Keratinocyte (primary cell): ENCODE measurements at regions not wholly inside any gene's neighbourhood (a gene's known extent, or its start where the extent isn't known, plus 50 kb on each side); places are given as distances from the start of the nearest gene placed in this dataset.

Experiments
- DNase-seq: peaks from one replicate; pipeline ENCODE4 v3.0.0-alpha.2; 2011; ENCODE audit warnings: low read depth, missing footprints, low spot score
- FAIRE-seq: peaks from 2 replicates; lab custom pipeline; 2011; peaks lifted over from hg19 to GRCh38; lab: Jason Lieb, UNC
- H2AFZ ChIP-seq: 2 replicates; pipeline ENCODE4 v1.6.0; 2012; ENCODE audit warnings: low read length, control low read depth, inconsistent platforms; ENCODE audit not compliant: control insufficient read depth
- H3K27ac ChIP-seq: 2 replicates; pipeline ENCODE4 v1.5.1; 2011; ENCODE audit warnings: low read length; ENCODE audit not compliant: control insufficient read depth, insufficient read depth
- H3K27me3 ChIP-seq: 3 replicates; pipeline ENCODE4 v1.6.0; 2011; ENCODE audit warnings: low read length; ENCODE audit not compliant: control insufficient read depth, insufficient read depth; ENCODE audit errors: extremely low read depth
- H3K36me3 ChIP-seq, 2 experiments: 2 replicates in 1 of 2; 3 replicates in 1 of 2; pipeline ENCODE4 v1.5.1; 2011; ENCODE audit warnings: low read length in 2 of 2, mild to moderate bottlenecking in 1 of 2; ENCODE audit not compliant: control insufficient read depth in 2 of 2, insufficient read depth in 2 of 2; ENCODE audit errors: extremely low read depth in 1 of 2
- H3K4me1 ChIP-seq: 3 replicates; pipeline ENCODE4 v1.5.1; 2011; ENCODE audit warnings: low read length; ENCODE audit not compliant: control insufficient read depth, insufficient read depth; ENCODE audit errors: extremely low read depth
- H3K4me2 ChIP-seq: 3 replicates; pipeline ENCODE4 v1.6.0; 2011; ENCODE audit warnings: low read depth, low read length; ENCODE audit not compliant: control insufficient read depth, insufficient read depth; ENCODE audit errors: extremely low read depth
- H3K4me3 ChIP-seq, 3 experiments: fragments of 200-600 bp in 1 of 3; sonication (generic) in 1 of 3; 2 replicates in 2 of 3; 3 replicates in 1 of 3; pipeline ENCODE4 v1.5.1; 2011 to 2016; ENCODE audit warnings: low read length in 3 of 3, mild to moderate bottlenecking in 3 of 3, control low read depth in 2 of 3, inconsistent platforms in 1 of 3, low read depth in 1 of 3, mixed read lengths in 1 of 3, mixed run types in 1 of 3, moderate library complexity in 1 of 3; ENCODE audit not compliant: control insufficient read depth in 2 of 3, insufficient read depth in 2 of 3; ENCODE audit errors: extremely low read depth in 1 of 3
- H3K79me2 ChIP-seq: 2 replicates; pipeline ENCODE4 v1.6.0; 2012; ENCODE audit warnings: low read length; ENCODE audit not compliant: control insufficient read depth, insufficient read depth
- H3K9ac ChIP-seq: 3 replicates; pipeline ENCODE4 v1.6.0; 2011; ENCODE audit warnings: low read length; ENCODE audit not compliant: control insufficient read depth, insufficient read depth; ENCODE audit errors: extremely low read depth
- H3K9me1 ChIP-seq: 3 replicates; pipeline ENCODE4 v1.6.0; 2011; ENCODE audit warnings: low read length; ENCODE audit not compliant: control insufficient read depth, insufficient read depth; ENCODE audit errors: extremely low read depth
- H3K9me3 ChIP-seq: 2 replicates; pipeline ENCODE4 v1.5.1; 2012; ENCODE audit warnings: low read depth, low read length; ENCODE audit not compliant: control insufficient read depth
- H4K20me1 ChIP-seq: 3 replicates; pipeline ENCODE4 v1.6.0; 2011; ENCODE audit warnings: low read length; ENCODE audit not compliant: control insufficient read depth, insufficient read depth; ENCODE audit errors: extremely low read depth
- EZH2 ChIP-seq: IDR thresholded peaks from one replicate; pipeline ENCODE4 v1.6.1; 2012; ENCODE audit warnings: inconsistent platforms, mild to moderate bottlenecking, low read length, moderate library complexity
- dilution Hi-C: fragments of 300-500 bp; cut with MboI; formaldehyde crosslinking; loops from one replicate; pipeline ENCODE4 v1.7.0; 2020; ENCODE audit warnings: low sequenced_read_pairs; ENCODE audit not compliant: extremely low pct_ligation_motif_present
- TF ChIP-seq, protein P1 (sequence below), 3 experiments: IDR thresholded peaks in 1 of 3; conservative IDR thresholded peaks in 1 of 3; optimal IDR thresholded peaks in 1 of 3; 2 replicates in 2 of 3; 3 replicates in 1 of 3; pipeline versions ENCODE3 to v1.5.1; 2011; ENCODE audit warnings: low read length in 3 of 3, mild to moderate bottlenecking in 3 of 3, moderate library complexity in 2 of 3, control low read depth in 1 of 3, inconsistent platforms in 1 of 3; ENCODE audit not compliant: insufficient read depth in 2 of 3; ENCODE audit errors: extremely low read depth in 1 of 3

DNA sequence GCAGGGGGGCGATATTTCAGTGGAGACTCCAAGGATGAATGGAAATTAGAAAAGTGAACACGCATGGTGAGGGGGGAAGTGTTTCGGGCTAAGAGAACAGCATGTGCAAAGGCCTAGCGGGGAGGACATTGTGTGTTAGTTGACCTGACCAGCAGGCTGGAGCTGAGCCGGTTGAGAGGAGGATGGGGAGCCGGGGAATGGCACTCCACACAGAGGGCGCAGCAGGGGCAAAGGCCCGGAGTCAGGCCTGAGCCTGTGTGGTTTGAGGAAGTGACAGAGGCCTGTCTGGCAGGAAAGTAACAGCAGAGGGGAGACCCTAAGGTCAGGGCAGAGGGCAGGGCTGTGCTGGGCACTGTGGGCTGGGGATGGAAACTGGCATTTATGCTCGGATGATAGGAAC is 83.2 kb upstream of the ZNF479 start:
- Histone ChIP-seq H3K36me3 (no peaks in the 10 kb centered on the region), H3K27ac (no peak overlapping the region), H3K4me1 (no peaks in the 10 kb centered on the region), H3K4me2 (no peak overlapping the region), H3K9ac (no peak overlapping the region), H4K20me1 (no peaks in the 10 kb centered on the region), H2AFZ (no peak overlapping the region), H3K27me3 (no peaks in the 10 kb centered on the region), H3K9me3 (peaks cover 8% of the 10 kb centered on the region), H3K9me1 (no peaks in the 10 kb centered on the region), H3K4me3 (no peak overlapping the region), H3K79me2 (no peaks in the 10 kb centered on the region)
- DNase-seq = no peak
- TF ChIP-seq EZH2 = no peak
- TF ChIP-seq, protein P1, sequence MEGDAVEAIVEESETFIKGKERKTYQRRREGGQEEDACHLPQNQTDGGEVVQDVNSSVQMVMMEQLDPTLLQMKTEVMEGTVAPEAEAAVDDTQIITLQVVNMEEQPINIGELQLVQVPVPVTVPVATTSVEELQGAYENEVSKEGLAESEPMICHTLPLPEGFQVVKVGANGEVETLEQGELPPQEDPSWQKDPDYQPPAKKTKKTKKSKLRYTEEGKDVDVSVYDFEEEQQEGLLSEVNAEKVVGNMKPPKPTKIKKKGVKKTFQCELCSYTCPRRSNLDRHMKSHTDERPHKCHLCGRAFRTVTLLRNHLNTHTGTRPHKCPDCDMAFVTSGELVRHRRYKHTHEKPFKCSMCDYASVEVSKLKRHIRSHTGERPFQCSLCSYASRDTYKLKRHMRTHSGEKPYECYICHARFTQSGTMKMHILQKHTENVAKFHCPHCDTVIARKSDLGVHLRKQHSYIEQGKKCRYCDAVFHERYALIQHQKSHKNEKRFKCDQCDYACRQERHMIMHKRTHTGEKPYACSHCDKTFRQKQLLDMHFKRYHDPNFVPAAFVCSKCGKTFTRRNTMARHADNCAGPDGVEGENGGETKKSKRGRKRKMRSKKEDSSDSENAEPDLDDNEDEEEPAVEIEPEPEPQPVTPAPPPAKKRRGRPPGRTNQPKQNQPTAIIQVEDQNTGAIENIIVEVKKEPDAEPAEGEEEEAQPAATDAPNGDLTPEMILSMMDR (optimal IDR thresholded peaks at IDR 0.05 in 1 of 3, IDR thresholded peaks at IDR 0.05 in 1 of 3, conservative IDR thresholded peaks at IDR 0.05 in 1 of 3; ENCODE audit: extremely low read depth in 1 of 3, insufficient read depth in 2 of 3, low read length in 3 of 3) = no peak
- dilution Hi-C loops = no loop called here
- no peak for FAIRE-seq

DNA sequence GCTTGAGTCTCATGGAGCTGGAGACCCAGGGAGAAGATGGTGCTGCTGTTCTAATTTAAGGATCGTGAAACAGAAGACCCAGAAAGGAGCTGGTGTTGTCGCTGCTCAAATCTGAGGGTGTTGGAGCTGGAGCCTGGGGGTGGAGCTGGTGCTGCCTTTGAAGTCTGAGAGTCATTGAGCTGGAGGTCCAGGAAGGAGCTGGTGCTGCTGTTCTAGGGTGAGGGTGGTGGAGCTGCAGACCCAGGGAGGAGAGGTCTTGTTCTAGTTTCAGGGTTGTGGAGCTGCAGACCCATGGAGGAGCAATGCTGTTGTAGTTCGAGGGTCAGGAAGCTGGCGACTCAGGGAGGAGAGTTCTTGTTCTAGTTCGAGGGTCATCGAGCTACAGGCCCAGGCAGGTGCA is 84.1 kb upstream of the ZNF479 start:
- Histone ChIP-seq H3K4me1 (no peaks in the 10 kb centered on the region), H3K79me2 (no peaks in the 10 kb centered on the region), H3K36me3 (no peaks in the 10 kb centered on the region), H3K9ac (no peak overlapping the region), H3K27ac (no peak overlapping the region), H3K9me3 (peaks cover 8% of the 10 kb centered on the region), H3K9me1 (no peaks in the 10 kb centered on the region), H3K4me3 (no peak overlapping the region), H2AFZ (no peak overlapping the region), H4K20me1 (no peaks in the 10 kb centered on the region), H3K4me2 (no peak overlapping the region), H3K27me3 (no peaks in the 10 kb centered on the region)
- DNase-seq (no peak), FAIRE-seq (no peak)
- dilution Hi-C loops = no loop called here
- no peak for TF ChIP-seq EZH2
- TF ChIP-seq, protein P1 (optimal IDR thresholded peaks at IDR 0.05 in 1 of 3, IDR thresholded peaks at IDR 0.05 in 1 of 3, conservative IDR thresholded peaks at IDR 0.05 in 1 of 3; ENCODE audit: extremely low read depth in 1 of 3, insufficient read depth in 2 of 3, low read length in 3 of 3) = no peak
